Mammary epithelial cell (primary cell): ENCODE measurements at regions not wholly inside any gene's neighbourhood (a gene's known extent, or its start where the extent isn't known, plus 50 kb on each side); places are given as distances from the start of the nearest gene placed in this dataset.

Source experiments
- EZH2 ChIP-seq: IDR thresholded peaks from 2 replicates; pipeline ENCODE4 v1.6.1; 2012; ENCODE audit warnings: low read length, inconsistent platforms, borderline replicate concordance
- TF ChIP-seq, protein P1 (sequence below), 2 donors: IDR thresholded peaks in 1 of 2; conservative IDR thresholded peaks in 1 of 2; 2 replicates each; pipeline ENCODE4 v1.5.1; 2011 to 2012; ENCODE audit warnings: inconsistent platforms in 2 of 2, low read length in 2 of 2, mild to moderate bottlenecking in 2 of 2, control low read depth in 1 of 2, low read depth in 1 of 2; ENCODE audit not compliant: insufficient read depth in 1 of 2; ENCODE audit errors: extremely low read depth in 1 of 2

DNA sequence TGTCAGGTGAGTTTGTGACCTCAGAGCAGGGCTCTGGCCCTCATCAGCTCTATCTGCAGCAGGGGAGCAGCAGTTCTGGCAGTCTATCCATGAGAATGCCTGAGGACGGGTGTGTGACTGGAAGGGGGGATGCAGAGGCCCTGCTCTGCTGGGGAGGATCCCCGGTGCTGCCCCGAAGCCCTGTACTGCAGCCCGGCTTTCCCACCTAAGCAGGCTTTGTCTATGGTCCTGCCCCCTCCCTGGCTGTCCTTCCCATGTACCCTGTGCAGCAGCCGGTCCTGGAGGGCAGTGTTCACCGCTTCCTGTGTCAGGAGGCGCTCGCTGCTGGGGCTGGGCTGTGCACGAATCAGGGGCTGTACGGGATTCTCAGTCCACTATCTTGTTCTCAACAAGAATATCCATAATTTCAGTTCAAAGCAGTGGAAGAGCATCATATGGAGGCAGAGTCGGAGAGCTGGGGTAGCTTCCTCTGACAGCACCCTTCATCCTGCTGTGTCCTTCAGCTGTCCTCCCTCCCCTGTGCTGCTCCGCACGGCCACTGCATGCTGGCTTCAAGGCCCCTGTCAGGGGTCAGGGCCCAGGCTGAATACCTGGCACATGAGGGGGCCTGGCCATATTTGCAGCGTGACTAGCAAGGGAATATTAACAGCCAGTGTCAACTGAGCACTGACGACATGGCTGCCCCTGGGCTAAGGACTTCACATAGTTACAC, 125.2 kb downstream of the CTTN start:
- TF ChIP-seq, protein P1, sequence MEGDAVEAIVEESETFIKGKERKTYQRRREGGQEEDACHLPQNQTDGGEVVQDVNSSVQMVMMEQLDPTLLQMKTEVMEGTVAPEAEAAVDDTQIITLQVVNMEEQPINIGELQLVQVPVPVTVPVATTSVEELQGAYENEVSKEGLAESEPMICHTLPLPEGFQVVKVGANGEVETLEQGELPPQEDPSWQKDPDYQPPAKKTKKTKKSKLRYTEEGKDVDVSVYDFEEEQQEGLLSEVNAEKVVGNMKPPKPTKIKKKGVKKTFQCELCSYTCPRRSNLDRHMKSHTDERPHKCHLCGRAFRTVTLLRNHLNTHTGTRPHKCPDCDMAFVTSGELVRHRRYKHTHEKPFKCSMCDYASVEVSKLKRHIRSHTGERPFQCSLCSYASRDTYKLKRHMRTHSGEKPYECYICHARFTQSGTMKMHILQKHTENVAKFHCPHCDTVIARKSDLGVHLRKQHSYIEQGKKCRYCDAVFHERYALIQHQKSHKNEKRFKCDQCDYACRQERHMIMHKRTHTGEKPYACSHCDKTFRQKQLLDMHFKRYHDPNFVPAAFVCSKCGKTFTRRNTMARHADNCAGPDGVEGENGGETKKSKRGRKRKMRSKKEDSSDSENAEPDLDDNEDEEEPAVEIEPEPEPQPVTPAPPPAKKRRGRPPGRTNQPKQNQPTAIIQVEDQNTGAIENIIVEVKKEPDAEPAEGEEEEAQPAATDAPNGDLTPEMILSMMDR (conservative IDR thresholded peaks at IDR 0.05 in 1 of 2, IDR thresholded peaks at IDR 0.05 in 1 of 2; ENCODE audit: extremely low read depth in 1 of 2, insufficient read depth in 1 of 2, low read depth in 1 of 2, low read length in 2 of 2) = no peak
- TF ChIP-seq EZH2 = no peak
